Peyer's patch (tissue), 4 donors: ENCODE measurements at regions not wholly inside any gene's neighbourhood (a gene's known extent, or its start where the extent isn't known, plus 50 kb on each side); places are given as distances from the start of the nearest gene placed in this dataset.

ENCODE experiments used
- POLR2A ChIP-seq, 2 donors: fragments of 450-650 bp; IDR thresholded peaks; one replicate each; pipeline ENCODE4 v1.5.1; 2017; ENCODE audit warnings: antibody characterized with exemption in 2 of 2, mild to moderate bottlenecking in 2 of 2, moderate library complexity in 2 of 2
- TF ChIP-seq, protein P1 (sequence below), 6 experiments: fragments of 450-650 bp in 4 of 6; fragments of 200-600 bp in 2 of 6; sonication (generic) in 1 of 6; IDR thresholded peaks; one replicate each; pipeline ENCODE4 v1.5.1; 2017 to 2019; ENCODE audit warnings: antibody characterized with exemption in 6 of 6, mild to moderate bottlenecking in 3 of 6, moderate library complexity in 1 of 6

GRCh38 chr3:43950775-43951174 lies 260.0 kb downstream of the ABHD5 start:
- TF ChIP-seq, protein P1, sequence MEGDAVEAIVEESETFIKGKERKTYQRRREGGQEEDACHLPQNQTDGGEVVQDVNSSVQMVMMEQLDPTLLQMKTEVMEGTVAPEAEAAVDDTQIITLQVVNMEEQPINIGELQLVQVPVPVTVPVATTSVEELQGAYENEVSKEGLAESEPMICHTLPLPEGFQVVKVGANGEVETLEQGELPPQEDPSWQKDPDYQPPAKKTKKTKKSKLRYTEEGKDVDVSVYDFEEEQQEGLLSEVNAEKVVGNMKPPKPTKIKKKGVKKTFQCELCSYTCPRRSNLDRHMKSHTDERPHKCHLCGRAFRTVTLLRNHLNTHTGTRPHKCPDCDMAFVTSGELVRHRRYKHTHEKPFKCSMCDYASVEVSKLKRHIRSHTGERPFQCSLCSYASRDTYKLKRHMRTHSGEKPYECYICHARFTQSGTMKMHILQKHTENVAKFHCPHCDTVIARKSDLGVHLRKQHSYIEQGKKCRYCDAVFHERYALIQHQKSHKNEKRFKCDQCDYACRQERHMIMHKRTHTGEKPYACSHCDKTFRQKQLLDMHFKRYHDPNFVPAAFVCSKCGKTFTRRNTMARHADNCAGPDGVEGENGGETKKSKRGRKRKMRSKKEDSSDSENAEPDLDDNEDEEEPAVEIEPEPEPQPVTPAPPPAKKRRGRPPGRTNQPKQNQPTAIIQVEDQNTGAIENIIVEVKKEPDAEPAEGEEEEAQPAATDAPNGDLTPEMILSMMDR (IDR thresholded peaks at IDR 0.05): no peak
- TF ChIP-seq POLR2A (IDR thresholded peaks at IDR 0.05): no peak
